Right cardiac atrium (tissue), 5 donors: ENCODE measurements at regions not wholly inside any gene's neighbourhood (a gene's known extent, or its start where the extent isn't known, plus 50 kb on each side); places are given as distances from the start of the nearest gene placed in this dataset.

Experiments used
- ATAC-seq, 2 donors: fragments of 200-7000 bp; cut with Tn5 transposase; one replicate each; pipeline versions ENCODE4 v1.8.0 to v1.9.1; 2020; ENCODE audit warnings: moderate library complexity in 2 of 2, mild to moderate bottlenecking in 1 of 2
- DNase-seq, 3 donors: peaks; one replicate each; pipeline ENCODE4 v3.0.0-alpha.2; 2020
- H3K27ac ChIP-seq: one replicate; pipeline ENCODE4 v1.5.1; 2013; ENCODE audit warnings: mild to moderate bottlenecking, low read length, control low read depth, moderate library complexity
- H3K27me3 ChIP-seq: one replicate; pipeline ENCODE4 v1.6.1; 2013; ENCODE audit not compliant: control insufficient read depth, insufficient read depth
- H3K4me1 ChIP-seq: one replicate; pipeline ENCODE4 v1.6.1; 2013; ENCODE audit warnings: low read length; ENCODE audit not compliant: control insufficient read depth, insufficient read depth
- H3K4me3 ChIP-seq: one replicate; pipeline ENCODE4 v1.5.1; 2013; ENCODE audit warnings: low read length, control low read depth
- H3K9me3 ChIP-seq: one replicate; pipeline ENCODE4 v1.6.1; 2013; ENCODE audit warnings: low read length; ENCODE audit not compliant: control insufficient read depth
- WGBS: extraction: QIAGEN DNeasy Blood & Tissue Kit; methylation state at CpG from one replicate; pipeline ENCODE4 v1.1.7; 2013; 5-methylcytosine and 5-hydroxymethylcytosine counted together
- intact Hi-C, 4 donors: fragments of 100-400 bp; cut with DNase I; formaldehyde crosslinking; loops; one replicate each; pipeline versions ENCODE4 v1.11.0 to v1.14.0; 2022 to 2023
- donor health status: healthy with polysubstance abuse.
- donor health status: DM: no; HTN: yes; CAD: no.
- donor health status: DM: no; HTN: no; CAD: no.
- donor health status: DM: no; HTN: yes; CAD: no; lungs with severe emphysema.
- donor health status: DM: yes; HTN: yes; CAD: no.

- 67% methylated on average over 5 of the region's 5 CpGs for WGBS
Observed at GRCh38 chr11:103624708-103625623, 411.5 kb upstream of the DDI1 start.

GRCh38 chr11:103625624-103625965, 410.8 kb upstream of the DDI1 start:
- intact Hi-C loops: no loop called here
- ATAC-seq (no peak), DNase-seq (no peak)
- H3K27ac ChIP-seq: no peak overlapping the region
- no peaks in the 10 kb centered on the region for H3K4me1 ChIP-seq
- H3K4me3 ChIP-seq: no peak overlapping the region
- no peaks in the 10 kb centered on the region for H3K9me3 ChIP-seq
- WGBS: 0% methylated on average over 1 of the region's 1 CpG
- no peaks in the 10 kb centered on the region for H3K27me3 ChIP-seq

More at GRCh38 chr11:103624708-103625623, 411.5 kb upstream of the DDI1 start:
- ATAC-seq: peak; percentile 36 to 90
- intact Hi-C loops: no loop called here
- Histone ChIP-seq H3K9me3 (no peaks in the 10 kb centered on the region), H3K27ac (no peak overlapping the region), H3K27me3 (no peaks in the 10 kb centered on the region), H3K4me1 (no peaks in the 10 kb centered on the region), H3K4me3 (no peak overlapping the region)
- no peak for DNase-seq

GRCh38 chr11:103628121-103628520, 408.3 kb upstream of the DDI1 start:
- Histone ChIP-seq H3K4me1 (no peaks in the 10 kb centered on the region), H3K4me3 (no peak overlapping the region), H3K27me3 (no peaks in the 10 kb centered on the region), H3K27ac (no peak overlapping the region), H3K9me3 (no peaks in the 10 kb centered on the region)
- intact Hi-C loops: no loop called here
- ATAC-seq (no peak), DNase-seq (no peak)
- 64% methylated on average over 4 of the region's 4 CpGs for WGBS

GRCh38 chr11:103631841-103632240, 404.6 kb upstream of the DDI1 start:
- intact Hi-C loops: no loop called here

GRCh38 chr11:103633068-103633788, 403.2 kb upstream of the DDI1 start:
- intact Hi-C loops: no loop called here
- Histone ChIP-seq H3K4me3 (no peak overlapping the region), H3K9me3 (no peaks in the 10 kb centered on the region), H3K4me1 (no peaks in the 10 kb centered on the region), H3K27ac (peak overlapping the region; percentile 50), H3K27me3 (no peaks in the 10 kb centered on the region)
- DNase-seq (no peak), ATAC-seq (peak in 1 of 2 donors; percentile 56)
- 98% methylated on average over 1 of the region's 1 CpG for WGBS

More at GRCh38 chr11:103631841-103632240, 404.6 kb upstream of the DDI1 start:
- Histone ChIP-seq H3K9me3 (no peaks in the 10 kb centered on the region), H3K4me1 (no peaks in the 10 kb centered on the region), H3K4me3 (no peak overlapping the region), H3K27me3 (no peaks in the 10 kb centered on the region), H3K27ac (no peak overlapping the region)
- 39% methylated on average over 1 of the region's 1 CpG for WGBS
- ATAC-seq (no peak), DNase-seq (no peak)

GRCh38 chr11:103633819-103634590, 402.4 kb upstream of the DDI1 start:
- DNase-seq (no peak), ATAC-seq (peak in 1 of 2 donors; percentile 29)
- intact Hi-C loops: no loop called here
- no peak overlapping the region for H3K4me3 ChIP-seq
- H3K4me1 ChIP-seq: no peaks in the 10 kb centered on the region
- H3K27me3 ChIP-seq: no peaks in the 10 kb centered on the region
- no peaks in the 10 kb centered on the region for H3K9me3 ChIP-seq
- peak overlapping the region; percentile 50 for H3K27ac ChIP-seq
- 74% methylated on average over 3 of the region's 3 CpGs for WGBS

- WGBS: 82% methylated on average over 6 of the region's 6 CpGs
- H3K9me3 ChIP-seq: no peaks in the 10 kb centered on the region
- no peak overlapping the region for H3K4me3 ChIP-seq
- DNase-seq: no peak
- H3K4me1 ChIP-seq: no peaks in the 10 kb centered on the region
- intact Hi-C loops: no loop called here
- no peaks in the 10 kb centered on the region for H3K27me3 ChIP-seq
- ATAC-seq: no peak
- no peak overlapping the region for H3K27ac ChIP-seq
Observed at GRCh38 chr11:103636232-103636631, 400.2 kb upstream of the DDI1 start.

GRCh38 chr11:103637295-103637694, 399.1 kb upstream of the DDI1 start:
- no peak for DNase-seq
- intact Hi-C loops: no loop called here

GRCh38 chr11:103637831-103638230, 398.6 kb upstream of the DDI1 start:
- no peaks in the 10 kb centered on the region for H3K4me1 ChIP-seq
- intact Hi-C loops: no loop called here
- DNase-seq (no peak), ATAC-seq (no peak)
- H3K27ac ChIP-seq: no peak overlapping the region
- no peak overlapping the region for H3K4me3 ChIP-seq
- no peaks in the 10 kb centered on the region for H3K27me3 ChIP-seq
- H3K9me3 ChIP-seq: no peaks in the 10 kb centered on the region

More at GRCh38 chr11:103637295-103637694, 399.1 kb upstream of the DDI1 start:
- H3K27me3 ChIP-seq: no peaks in the 10 kb centered on the region
- WGBS: 87% methylated on average over 2 of the region's 2 CpGs
- H3K9me3 ChIP-seq: no peaks in the 10 kb centered on the region
- ATAC-seq: no peak
- no peak overlapping the region for H3K4me3 ChIP-seq
- no peaks in the 10 kb centered on the region for H3K4me1 ChIP-seq
- no peak overlapping the region for H3K27ac ChIP-seq

GRCh38 chr11:103644676-103645075, 391.8 kb upstream of the DDI1 start:
- 92% methylated on average over 20 of the region's 20 CpGs for WGBS
- DNase-seq (no peak), ATAC-seq (no peak)
- H3K27me3 ChIP-seq: no peaks in the 10 kb centered on the region
- no peak overlapping the region for H3K4me3 ChIP-seq
- intact Hi-C loops: no loop called here
- no peaks in the 10 kb centered on the region for H3K4me1 ChIP-seq
- H3K9me3 ChIP-seq: no peaks in the 10 kb centered on the region
- no peak overlapping the region for H3K27ac ChIP-seq

- Histone ChIP-seq H3K4me1 (no peaks in the 10 kb centered on the region), H3K27me3 (no peaks in the 10 kb centered on the region), H3K9me3 (no peaks in the 10 kb centered on the region), H3K27ac (no peak overlapping the region), H3K4me3 (no peak overlapping the region)
- no peak for ATAC-seq
- intact Hi-C loops: no loop called here
- no peak for DNase-seq
Observed at GRCh38 chr11:103648054-103648453, 388.4 kb upstream of the DDI1 start.
